ENCODE measurements at regions not wholly inside any gene's neighbourhood (a gene's known extent, or its start where the extent isn't known, plus 50 kb on each side); places are given as distances from the start of the nearest gene placed in this dataset.

GRCh38 chr3:176911579-176911978 lies 285.7 kb downstream of the TBL1XR1 start:
- no peak for DNase-seq (ENCODE audit: low spot score)
- TF ChIP-seq CTCF (IDR thresholded peaks at IDR 0.05), result no peak
- Histone ChIP-seq H3K27ac (no peak overlapping the region), H3K4me3 (no peak overlapping the region)

GRCh38 chr3:176909044-176909443 lies 288.2 kb downstream of the TBL1XR1 start:
- TF ChIP-seq CTCF (IDR thresholded peaks at IDR 0.05), result no peak
- Histone ChIP-seq H3K4me3 (no peak overlapping the region), H3K27ac (no peak overlapping the region)
- DNase-seq (ENCODE audit: low spot score), result no peak

- Histone ChIP-seq H3K27ac (no peak overlapping the region), H3K4me3 (no peak overlapping the region)
- DNase-seq (ENCODE audit: low spot score), result no peak
- no peak for TF ChIP-seq CTCF (IDR thresholded peaks at IDR 0.05)
Measured at GRCh38 chr3:176906046-176906905, 291.0 kb downstream of the TBL1XR1 start.

GRCh38 chr3:176905331-176905730 lies 292.0 kb downstream of the TBL1XR1 start:
- DNase-seq (ENCODE audit: low spot score), result no peak
- H3K27ac ChIP-seq, result no peak overlapping the region
- H3K4me3 ChIP-seq, result no peak overlapping the region
- TF ChIP-seq CTCF (IDR thresholded peaks at IDR 0.05), result no peak

GRCh38 chr3:176904506-176904905 lies 292.8 kb downstream of the TBL1XR1 start:
- TF ChIP-seq CTCF (IDR thresholded peaks at IDR 0.05), result no peak
- no peak for DNase-seq (ENCODE audit: low spot score)
- no peak overlapping the region for H3K4me3 ChIP-seq
- H3K27ac ChIP-seq, result no peak overlapping the region

GRCh38 chr3:176896640-176897039 lies 300.6 kb downstream of the TBL1XR1 start:
- H3K4me3 ChIP-seq, result no peak overlapping the region
- TF ChIP-seq CTCF (IDR thresholded peaks at IDR 0.05), result no peak
- no peak for DNase-seq (ENCODE audit: low spot score)
- no peak overlapping the region for H3K27ac ChIP-seq

- Histone ChIP-seq H3K27ac (no peak overlapping the region), H3K4me3 (no peak overlapping the region)
- no peak for DNase-seq (ENCODE audit: low spot score)
- no peak for TF ChIP-seq CTCF (IDR thresholded peaks at IDR 0.05)
Measured at GRCh38 chr3:176896165-176896564, 301.1 kb downstream of the TBL1XR1 start.
